ENCODE measurements at regions not wholly inside any gene's neighbourhood (a gene's known extent, or its start where the extent isn't known, plus 50 kb on each side); places are given as distances from the start of the nearest gene placed in this dataset.

- Histone ChIP-seq H3K4me2 (ENCODE audit: low read length) (no peak overlapping the region), H3K27ac (ENCODE audit: low read depth, low read length) (no peak overlapping the region), H3K4me3 (ENCODE audit: low read length) (no peak overlapping the region), H3K36me3 (ENCODE audit: control insufficient read depth, low read length) (no peaks in the 10 kb centered on the region), H3K4me1 (ENCODE audit: control insufficient read depth, low read length) (no peaks in the 10 kb centered on the region), H3K27me3 (ENCODE audit: control insufficient read depth, low read length) (no peaks in the 10 kb centered on the region), H3K79me2 (ENCODE audit: control insufficient read depth, low read length) (no peaks in the 10 kb centered on the region), H3K9me2 (replicated peaks; ENCODE audit: control insufficient read depth, low read length) (no peaks in the 10 kb centered on the region), H4K20me1 (ENCODE audit: control insufficient read depth, insufficient read depth, low read depth, low read length) (no peaks in the 10 kb centered on the region), H3F3A (ENCODE audit: control insufficient read depth, insufficient read depth) (no peaks in the 10 kb centered on the region), H3K9me3 (ENCODE audit: control insufficient read depth, insufficient read depth, low read length) (no peaks in the 10 kb centered on the region)
- TF ChIP-seq EZH2phosphoT487 (IDR thresholded peaks at IDR 0.05; ENCODE audit: borderline replicate concordance, low read length) (no peak), CTCF (IDR thresholded peaks at IDR 0.05; ENCODE audit: low read depth, low read length, poor library complexity, severe bottlenecking) (no peak)
Measured at GRCh38 chr13:67619995-67620380, 389.9 kb upstream of the PCDH9 start.

- Histone ChIP-seq H4K20me1 (ENCODE audit: control insufficient read depth, insufficient read depth, low read depth, low read length) (no peaks in the 10 kb centered on the region), H3K9me3 (ENCODE audit: control insufficient read depth, insufficient read depth, low read length) (no peaks in the 10 kb centered on the region), H3F3A (ENCODE audit: control insufficient read depth, insufficient read depth) (no peaks in the 10 kb centered on the region), H3K9me2 (replicated peaks; ENCODE audit: control insufficient read depth, low read length) (no peaks in the 10 kb centered on the region), H3K36me3 (ENCODE audit: control insufficient read depth, low read length) (no peaks in the 10 kb centered on the region), H3K27me3 (ENCODE audit: control insufficient read depth, low read length) (no peaks in the 10 kb centered on the region), H3K4me1 (ENCODE audit: control insufficient read depth, low read length) (no peaks in the 10 kb centered on the region), H3K79me2 (ENCODE audit: control insufficient read depth, low read length) (no peaks in the 10 kb centered on the region), H3K4me3 (ENCODE audit: low read length) (no peak overlapping the region), H3K27ac (ENCODE audit: low read depth, low read length) (no peak overlapping the region), H3K4me2 (ENCODE audit: low read length) (no peak overlapping the region)
- TF ChIP-seq EZH2phosphoT487 (IDR thresholded peaks at IDR 0.05; ENCODE audit: borderline replicate concordance, low read length) = no peak
- no peak for TF ChIP-seq CTCF (IDR thresholded peaks at IDR 0.05; ENCODE audit: low read depth, low read length, poor library complexity, severe bottlenecking)
Measured at GRCh38 chr13:67619351-67619994, 389.3 kb upstream of the PCDH9 start.

GRCh38 chr13:67614579-67614978 is 384.4 kb upstream of the PCDH9 start:
- no peaks in the 10 kb centered on the region for H3K27me3 ChIP-seq (ENCODE audit: control insufficient read depth, low read length)
- no peaks in the 10 kb centered on the region for H3K9me3 ChIP-seq (ENCODE audit: control insufficient read depth, insufficient read depth, low read length)
- no peaks in the 10 kb centered on the region for H4K20me1 ChIP-seq (ENCODE audit: control insufficient read depth, insufficient read depth, low read depth, low read length)
- no peak overlapping the region for H3K4me3 ChIP-seq (ENCODE audit: low read length)
- H3K9me2 ChIP-seq (replicated peaks; ENCODE audit: control insufficient read depth, low read length) = no peaks in the 10 kb centered on the region
- no peak overlapping the region for H3K4me2 ChIP-seq (ENCODE audit: low read length)
- TF ChIP-seq EZH2phosphoT487 (IDR thresholded peaks at IDR 0.05; ENCODE audit: borderline replicate concordance, low read length) = no peak
- TF ChIP-seq CTCF (IDR thresholded peaks at IDR 0.05; ENCODE audit: low read depth, low read length, poor library complexity, severe bottlenecking) = no peak
- no peaks in the 10 kb centered on the region for H3K36me3 ChIP-seq (ENCODE audit: control insufficient read depth, low read length)
- no peaks in the 10 kb centered on the region for H3K4me1 ChIP-seq (ENCODE audit: control insufficient read depth, low read length)
- no peak overlapping the region for H3K27ac ChIP-seq (ENCODE audit: low read depth, low read length)
- no peaks in the 10 kb centered on the region for H3K79me2 ChIP-seq (ENCODE audit: control insufficient read depth, low read length)
- H3F3A ChIP-seq (ENCODE audit: control insufficient read depth, insufficient read depth) = no peaks in the 10 kb centered on the region

Measured in DOHH2 (cell line).